Right lobe of liver (tissue), 6 donors: ENCODE measurements at regions not wholly inside any gene's neighbourhood (a gene's known extent, or its start where the extent isn't known, plus 50 kb on each side); places are given as distances from the start of the nearest gene placed in this dataset.
A peak's percentile ranks its signal among the peaks of the same experiment; 100 is the strongest.
"Not testable (repeated sequence)": the region's sequence is repeated elsewhere in the genome, so short reads cannot be mapped to it uniquely, and the experiment has no call there.

Experiments
- ATAC-seq, 4 donors: fragments of 200-7000 bp; cut with Tn5 transposase; one replicate each; pipeline ENCODE4 v1.9.1; 2020; ENCODE audit warnings: mild to moderate bottlenecking in 4 of 4, moderate library complexity in 4 of 4
- DNase-seq, 3 donors: peaks; one replicate each; pipeline ENCODE4 v3.0.0-alpha.2; 2020
- H3K27ac ChIP-seq, 3 donors: fragments of 200-600 bp; one replicate each; pipeline ENCODE4 v1.8.0; 2022
- H3K27me3 ChIP-seq, 2 donors: fragments of 200-600 bp; one replicate each; pipeline ENCODE4 v1.8.0; 2022
- H3K36me3 ChIP-seq, 4 donors: fragments of 200-600 bp; sonication (generic) in 1 of 4; one replicate each; pipeline versions ENCODE4 v1.5.1 to v1.8.0; 2017 to 2022; ENCODE audit warnings: control low read depth in 1 of 4
- H3K4me1 ChIP-seq, 4 donors: fragments of 200-600 bp; sonication (generic) in 1 of 4; one replicate each; pipeline versions ENCODE4 v1.5.1 to v1.8.0; 2017 to 2022; ENCODE audit warnings: control low read depth in 1 of 4
- H3K4me3 ChIP-seq, 3 donors: fragments of 200-600 bp; one replicate each; pipeline ENCODE4 v1.8.0; 2022
- H3K9me3 ChIP-seq, 4 donors: fragments of 200-600 bp; sonication (generic) in 1 of 4; one replicate each; pipeline versions ENCODE4 v1.5.1 to v1.8.0; 2017 to 2022; ENCODE audit warnings: control low read depth in 1 of 4
- CTCF ChIP-seq, 4 donors: fragments of 200-600 bp in 3 of 4; fragments of 450-650 bp in 1 of 4; IDR thresholded peaks; one replicate each; pipeline versions ENCODE4 v1.5.1 to v1.8.0; 2016 to 2022; ENCODE audit warnings: antibody characterized with exemption in 4 of 4, mild to moderate bottlenecking in 2 of 4
- POLR2A ChIP-seq: fragments of 450-650 bp; IDR thresholded peaks from one replicate; pipeline ENCODE4 v1.6.1; 2017; ENCODE audit warnings: antibody characterized with exemption, mild to moderate bottlenecking
- WGBS: methylation state at CpG from one replicate; pipeline ENCODE4 v1.1.6; 2018; ENCODE audit warnings: low coverage, low lambda C conversion rate; ENCODE audit not compliant: insufficient coverage; ENCODE audit errors: missing lambda C conversion rate; 5-methylcytosine and 5-hydroxymethylcytosine counted together
- intact Hi-C, 2 donors: fragments of 100-400 bp; cut with DNase I; formaldehyde crosslinking; loops; one replicate each; pipeline versions ENCODE4 v1.11.2 to v1.14.1; 2022
- donor health status: DM: no; HTN: yes; CAD: no.
- donor health status: DM: no; HTN: no; CAD: no.
- donor health status: DM: no; HTN: no; CAD: no.
- donor health status: DM: no; HTN: yes; CAD: no.
- donor health status: DM: no; HTN: yes; CAD: no.

- WGBS, result 74% methylated on average over 2 of the region's 2 CpGs
- no peak overlapping the region for H3K27ac ChIP-seq
- H3K9me3 ChIP-seq, result no peaks in the 10 kb centered on the region
- H3K27me3 ChIP-seq, result no peaks in the 10 kb centered on the region
- no peaks in the 10 kb centered on the region for H3K36me3 ChIP-seq
- DNase-seq (no peak), ATAC-seq (no peak)
- H3K4me3 ChIP-seq, result no peak overlapping the region
- TF ChIP-seq POLR2A (no peak), CTCF (IDR thresholded peaks at IDR 0.05) (no peak)
- intact Hi-C loops, result no loop called here
- H3K4me1 ChIP-seq, result no peaks in the 10 kb centered on the region
Observed at GRCh38 chr1:95893921-95894320, 659.9 kb downstream of the RWDD3 start.

- Histone ChIP-seq H3K4me3 (no peak overlapping the region), H3K27me3 (no peaks in the 10 kb centered on the region), H3K36me3 (no peaks in the 10 kb centered on the region), H3K4me1 (no peaks in the 10 kb centered on the region), H3K27ac (no peak overlapping the region), H3K9me3 (no peaks in the 10 kb centered on the region)
- DNase-seq (no peak), ATAC-seq (no peak)
- intact Hi-C loops, result no loop called here
- 42% methylated on average over 2 of the region's 2 CpGs for WGBS
- TF ChIP-seq CTCF (IDR thresholded peaks at IDR 0.05) (no peak), POLR2A (no peak)
Observed at GRCh38 chr1:95903060-95903459, 669.0 kb downstream of the RWDD3 start.

GRCh38 chr1:95905818-95906395 is 671.9 kb downstream of the RWDD3 start:
- DNase-seq, result no peak
- Histone ChIP-seq H3K36me3 (no peaks in the 10 kb centered on the region), H3K4me1 (no peaks in the 10 kb centered on the region), H3K27ac (no peak overlapping the region), H3K27me3 (no peaks in the 10 kb centered on the region), H3K9me3 (no peaks in the 10 kb centered on the region), H3K4me3 (no peak overlapping the region)
- intact Hi-C loops, result no loop called here
- TF ChIP-seq POLR2A (no peak), CTCF (IDR thresholded peaks at IDR 0.05) (no peak)
- WGBS, result 37% methylated on average over 1 of the region's 1 CpG
- no peak for ATAC-seq

- WGBS, result 70% methylated on average over 3 of the region's 3 CpGs
- intact Hi-C loops, H3K27me3 ChIP-seq, H3K36me3 ChIP-seq, H3K27ac ChIP-seq, ATAC-seq, H3K4me3 ChIP-seq, H3K4me1 ChIP-seq, H3K9me3 ChIP-seq, DNase-seq: not testable (repeated sequence)
Observed at GRCh38 chr1:95911739-95912138, 677.7 kb downstream of the RWDD3 start.

GRCh38 chr1:95916616-95917015 is 682.6 kb downstream of the RWDD3 start:
- Histone ChIP-seq H3K27ac (no peak overlapping the region), H3K4me1 (no peaks in the 10 kb centered on the region), H3K36me3 (no peaks in the 10 kb centered on the region), H3K27me3 (no peaks in the 10 kb centered on the region), H3K4me3 (no peak overlapping the region), H3K9me3 (no peaks in the 10 kb centered on the region)
- DNase-seq (no peak), ATAC-seq (peak; percentile 58 to 83 (median 72))
- TF ChIP-seq POLR2A (no peak), CTCF (IDR thresholded peaks at IDR 0.05) (peak; percentile 42 to 62 (median 56))
- intact Hi-C loops, result no loop called here
- WGBS, result 0% methylated on average over 1 of the region's 1 CpG
